Stimulated activated CD8-positive, alpha-beta memory T cell treated with anti-CD3 and anti-CD28 coated beads, Interleukin-4, amount 100 ng/mL, for 24 hours (primary cell): ENCODE measurements at regions not wholly inside any gene's neighbourhood (a gene's known extent, or its start where the extent isn't known, plus 50 kb on each side); places are given as distances from the start of the nearest gene placed in this dataset.

ENCODE experiments used
- DNase-seq: peaks from one replicate; pipeline ENCODE4 v3.0.0-alpha.2; 2020; ENCODE audit warnings: low read depth

GRCh38 chr3:67288466-67289106 lies 290.5 kb downstream of the KBTBD8 start:
- no peak for DNase-seq

GRCh38 chr3:67289626-67290025 lies 291.5 kb downstream of the KBTBD8 start:
- no peak for DNase-seq

- DNase-seq, result no peak
Observed at GRCh38 chr3:67290438-67290837, 292.3 kb downstream of the KBTBD8 start.

- DNase-seq, result no peak
Observed at GRCh38 chr3:67291287-67292252, 293.5 kb downstream of the KBTBD8 start.

GRCh38 chr3:67292356-67293121 lies 294.4 kb downstream of the KBTBD8 start:
- no peak for DNase-seq

- no peak for DNase-seq
Observed at GRCh38 chr3:67294341-67294740, 296.2 kb downstream of the KBTBD8 start.

GRCh38 chr3:67296039-67296892 lies 298.2 kb downstream of the KBTBD8 start:
- no peak for DNase-seq

- no peak for DNase-seq
Observed at GRCh38 chr3:67297715-67298475, 299.8 kb downstream of the KBTBD8 start.

- DNase-seq, result no peak
Observed at GRCh38 chr3:67301556-67301955, 303.4 kb downstream of the KBTBD8 start.

GRCh38 chr3:67302489-67302888 lies 304.4 kb downstream of the KBTBD8 start:
- no peak for DNase-seq

- DNase-seq, result no peak
Observed at GRCh38 chr3:67305160-67305559, 307.1 kb downstream of the KBTBD8 start.

GRCh38 chr3:67305922-67306321 lies 307.8 kb downstream of the KBTBD8 start:
- no peak for DNase-seq

- DNase-seq, result no peak
Observed at GRCh38 chr3:67311440-67311839, 313.3 kb downstream of the KBTBD8 start.

GRCh38 chr3:67312155-67312554 lies 314.0 kb downstream of the KBTBD8 start:
- DNase-seq, result no peak

- DNase-seq, result no peak
Observed at GRCh38 chr3:67318162-67318561, 320.1 kb downstream of the KBTBD8 start.

GRCh38 chr3:67324554-67324953 lies 326.4 kb downstream of the KBTBD8 start:
- no peak for DNase-seq
